IMR-90 (cell line): ENCODE measurements at regions not wholly inside any gene's neighbourhood (a gene's known extent, or its start where the extent isn't known, plus 50 kb on each side); places are given as distances from the start of the nearest gene placed in this dataset.
"Not testable (repeated sequence)": the region's sequence is repeated elsewhere in the genome, so short reads cannot be mapped to it uniquely, and the experiment has no call there.

Experiments
- BHLHE40 ChIP-seq: fragments of 150-350 bp; IDR thresholded peaks from 2 replicates; pipeline ENCODE4 v1.6.1; 2016; ENCODE audit warnings: mild to moderate bottlenecking, low read depth, low read length
- CEBPB ChIP-seq: IDR thresholded peaks from 2 replicates; pipeline ENCODE4 v1.6.1; 2012; ENCODE audit warnings: low read depth, low read length, improper control_type of control experiment
- CHD1 ChIP-seq: IDR thresholded peaks from 2 replicates; pipeline ENCODE4 v1.6.1; 2012; ENCODE audit warnings: low read depth, low read length, improper control_type of control experiment
- CTCF ChIP-seq: conservative IDR thresholded peaks from 2 replicates; pipeline ENCODE4 v1.5.1; 2012; ENCODE audit warnings: mild to moderate bottlenecking, low read depth, low read length, improper control_type of control experiment
- MAZ ChIP-seq: IDR thresholded peaks from 2 replicates; pipeline ENCODE4 v1.6.1; 2012; ENCODE audit warnings: low read depth, mild to moderate bottlenecking, low read length, improper control_type of control experiment, moderate library complexity, borderline replicate concordance
- MXI1 ChIP-seq: IDR thresholded peaks from 2 replicates; pipeline ENCODE4 v1.6.1; 2012; ENCODE audit warnings: low read depth, mild to moderate bottlenecking, low read length, moderate library complexity, borderline replicate concordance
- NFE2L2 ChIP-seq: fragments of 150-350 bp; IDR thresholded peaks from 2 replicates; pipeline ENCODE4 v1.6.1; 2016; ENCODE audit warnings: low read depth, mild to moderate bottlenecking, low read length
- POLR2A ChIP-seq: IDR thresholded peaks from 2 replicates; pipeline ENCODE4 v1.6.1; 2012; ENCODE audit warnings: mild to moderate bottlenecking, low read depth, low read length
- RAD21 ChIP-seq: IDR thresholded peaks from 2 replicates; pipeline ENCODE4 v1.6.1; 2012; ENCODE audit warnings: low read length, improper control_type of control experiment
- RFX5 ChIP-seq: IDR thresholded peaks from 2 replicates; pipeline ENCODE4 v1.8.0; 2012; ENCODE audit warnings: low read depth, mild to moderate bottlenecking, low read length, moderate library complexity
- USF2 ChIP-seq: fragments of 150-350 bp; IDR thresholded peaks from 2 replicates; pipeline ENCODE4 v1.6.1; 2017; ENCODE audit warnings: mild to moderate bottlenecking, antibody characterized with exemption, low read length, low read depth
- TF ChIP-seq, protein P1 (sequence below): fragments of 150-350 bp; IDR thresholded peaks from 2 replicates; pipeline ENCODE4 v1.6.1; 2016; ENCODE audit warnings: low read depth, mild to moderate bottlenecking, low read length, moderate library complexity, borderline replicate concordance

GRCh38 chr2:205862761-205863160 is 180.5 kb downstream of the NRP2 start:
- TF ChIP-seq CTCF, POLR2A, MAZ, CHD1, RFX5, MXI1, USF2, NFE2L2, RAD21, CEBPB, BHLHE40: not testable (repeated sequence)
- TF ChIP-seq, protein P1, sequence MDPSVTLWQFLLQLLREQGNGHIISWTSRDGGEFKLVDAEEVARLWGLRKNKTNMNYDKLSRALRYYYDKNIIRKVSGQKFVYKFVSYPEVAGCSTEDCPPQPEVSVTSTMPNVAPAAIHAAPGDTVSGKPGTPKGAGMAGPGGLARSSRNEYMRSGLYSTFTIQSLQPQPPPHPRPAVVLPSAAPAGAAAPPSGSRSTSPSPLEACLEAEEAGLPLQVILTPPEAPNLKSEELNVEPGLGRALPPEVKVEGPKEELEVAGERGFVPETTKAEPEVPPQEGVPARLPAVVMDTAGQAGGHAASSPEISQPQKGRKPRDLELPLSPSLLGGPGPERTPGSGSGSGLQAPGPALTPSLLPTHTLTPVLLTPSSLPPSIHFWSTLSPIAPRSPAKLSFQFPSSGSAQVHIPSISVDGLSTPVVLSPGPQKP = not testable (repeated sequence)
